Stimulated activated CD4-positive, alpha-beta T cell treated with anti-CD3 and anti-CD28 coated beads, Interleukin-15, amount 100 ng/mL, for 48 hours (primary cell): ENCODE measurements at regions not wholly inside any gene's neighbourhood (a gene's known extent, or its start where the extent isn't known, plus 50 kb on each side); places are given as distances from the start of the nearest gene placed in this dataset.

Experiments
- DNase-seq, 2 donors: peaks; one replicate each; pipeline ENCODE4 v3.0.0-alpha.2; 2020; ENCODE audit warnings: low read depth in 2 of 2

GRCh38 chr2:21393173-21393572, 269.4 kb downstream of the TDRD15 start:
- DNase-seq = no peak

GRCh38 chr2:21395366-21395765, 271.6 kb downstream of the TDRD15 start:
- DNase-seq = no peak

- no peak for DNase-seq
These were observed 272.5 kb downstream of the TDRD15 start for GRCh38 chr2:21396252-21396651.

- DNase-seq = no peak
These were observed 277.4 kb downstream of the TDRD15 start for GRCh38 chr2:21401022-21401698.

GRCh38 chr2:21404137-21404536, 280.4 kb downstream of the TDRD15 start:
- no peak for DNase-seq

- DNase-seq = no peak
These were observed 281.3 kb downstream of the TDRD15 start for GRCh38 chr2:21404827-21405625.

GRCh38 chr2:21406386-21406785, 282.6 kb downstream of the TDRD15 start:
- DNase-seq = no peak

- DNase-seq = no peak
These were observed 283.1 kb downstream of the TDRD15 start for GRCh38 chr2:21406911-21407310.

- DNase-seq = no peak
These were observed 284.1 kb downstream of the TDRD15 start for GRCh38 chr2:21407851-21408250.

- DNase-seq = no peak
These were observed 288.0 kb downstream of the TDRD15 start for GRCh38 chr2:21411741-21412140.

- DNase-seq = no peak
These were observed 289.2 kb downstream of the TDRD15 start for GRCh38 chr2:21412944-21413443.

- no peak for DNase-seq
These were observed 291.5 kb downstream of the TDRD15 start for GRCh38 chr2:21415234-21415633.

GRCh38 chr2:21416226-21416625, 292.5 kb downstream of the TDRD15 start:
- DNase-seq = no peak

GRCh38 chr2:21418456-21418855, 294.7 kb downstream of the TDRD15 start:
- DNase-seq = no peak

GRCh38 chr2:21420553-21421335, 297.0 kb downstream of the TDRD15 start:
- no peak for DNase-seq

- DNase-seq = no peak
These were observed 298.3 kb downstream of the TDRD15 start for GRCh38 chr2:21422050-21422449.

GRCh38 chr2:21422724-21423522, 299.2 kb downstream of the TDRD15 start:
- DNase-seq = no peak

- DNase-seq = no peak
These were observed 300.1 kb downstream of the TDRD15 start for GRCh38 chr2:21423854-21424253.

GRCh38 chr2:21424375-21424774, 300.6 kb downstream of the TDRD15 start:
- no peak for DNase-seq

- no peak for DNase-seq
These were observed 303.8 kb downstream of the TDRD15 start for GRCh38 chr2:21427606-21428005.

- no peak for DNase-seq
These were observed 305.0 kb downstream of the TDRD15 start for GRCh38 chr2:21428754-21429153.

- DNase-seq = no peak
These were observed 306.0 kb downstream of the TDRD15 start for GRCh38 chr2:21429747-21430146.
